ENCODE measurements at regions not wholly inside any gene's neighbourhood (a gene's known extent, or its start where the extent isn't known, plus 50 kb on each side); places are given as distances from the start of the nearest gene placed in this dataset.

- Histone ChIP-seq H4K20me1 (ENCODE audit: insufficient read depth) (no peaks in the 10 kb centered on the region), H3K27ac (no peak overlapping the region), H3K27me3 (ENCODE audit: insufficient read depth, low read depth) (peaks cover 97% of the 10 kb centered on the region), H3K36me3 (ENCODE audit: insufficient read depth) (no peaks in the 10 kb centered on the region), H3K4me3 (IDR thresholded peaks at IDR 0.05; ENCODE audit: insufficient read depth, low read depth, low read length) (no peak overlapping the region), H3K79me2 (ENCODE audit: insufficient read depth, low read depth) (no peaks in the 10 kb centered on the region), H2AFZ (ENCODE audit: low read depth) (no peak overlapping the region), H3K4me1 (ENCODE audit: low read depth, poor library complexity, severe bottlenecking) (no peaks in the 10 kb centered on the region), H3K4me2 (no peak overlapping the region), H3K9ac (no peak overlapping the region)
- no peak for TF ChIP-seq CTCF (conservative IDR thresholded peaks at IDR 0.05; ENCODE audit: low read depth, low read length)
Observed at GRCh38 chr20:62553838-62554161, 78.0 kb upstream of the GATA5 start.

GRCh38 chr20:62554214-62554897, 78.6 kb upstream of the GATA5 start:
- no peak for TF ChIP-seq CTCF (conservative IDR thresholded peaks at IDR 0.05; ENCODE audit: low read depth, low read length)
- peaks cover 97% of the 10 kb centered on the region for H3K27me3 ChIP-seq (ENCODE audit: insufficient read depth, low read depth)
- no peaks in the 10 kb centered on the region for H4K20me1 ChIP-seq (ENCODE audit: insufficient read depth)
- no peak overlapping the region for H2AFZ ChIP-seq (ENCODE audit: low read depth)
- H3K4me2 ChIP-seq = no peak overlapping the region
- H3K4me3 ChIP-seq (IDR thresholded peaks at IDR 0.05; ENCODE audit: insufficient read depth, low read depth, low read length) = no peak overlapping the region
- H3K27ac ChIP-seq = no peak overlapping the region
- no peak overlapping the region for H3K9ac ChIP-seq
- H3K36me3 ChIP-seq (ENCODE audit: insufficient read depth) = no peaks in the 10 kb centered on the region
- H3K4me1 ChIP-seq (ENCODE audit: low read depth, poor library complexity, severe bottlenecking) = no peaks in the 10 kb centered on the region
- H3K79me2 ChIP-seq (ENCODE audit: insufficient read depth, low read depth) = no peaks in the 10 kb centered on the region

GRCh38 chr20:62554898-62555641, 79.3 kb upstream of the GATA5 start:
- H4K20me1 ChIP-seq (ENCODE audit: insufficient read depth) = no peaks in the 10 kb centered on the region
- no peak overlapping the region for H3K4me2 ChIP-seq
- H3K36me3 ChIP-seq (ENCODE audit: insufficient read depth) = no peaks in the 10 kb centered on the region
- TF ChIP-seq CTCF (conservative IDR thresholded peaks at IDR 0.05; ENCODE audit: low read depth, low read length) = no peak
- no peak overlapping the region for H3K27ac ChIP-seq
- no peaks in the 10 kb centered on the region for H3K79me2 ChIP-seq (ENCODE audit: insufficient read depth, low read depth)
- H3K4me3 ChIP-seq (IDR thresholded peaks at IDR 0.05; ENCODE audit: insufficient read depth, low read depth, low read length) = no peak overlapping the region
- peaks cover 97% of the 10 kb centered on the region for H3K27me3 ChIP-seq (ENCODE audit: insufficient read depth, low read depth)
- no peak overlapping the region for H3K9ac ChIP-seq
- no peak overlapping the region for H2AFZ ChIP-seq (ENCODE audit: low read depth)
- H3K4me1 ChIP-seq (ENCODE audit: low read depth, poor library complexity, severe bottlenecking) = no peaks in the 10 kb centered on the region

GRCh38 chr20:62555642-62556420, 80.0 kb upstream of the GATA5 start:
- H2AFZ ChIP-seq (ENCODE audit: low read depth) = no peak overlapping the region
- H3K4me3 ChIP-seq (IDR thresholded peaks at IDR 0.05; ENCODE audit: insufficient read depth, low read depth, low read length) = no peak overlapping the region
- no peak overlapping the region for H3K27ac ChIP-seq
- no peak for TF ChIP-seq CTCF (conservative IDR thresholded peaks at IDR 0.05; ENCODE audit: low read depth, low read length)
- no peaks in the 10 kb centered on the region for H3K4me1 ChIP-seq (ENCODE audit: low read depth, poor library complexity, severe bottlenecking)
- no peaks in the 10 kb centered on the region for H3K36me3 ChIP-seq (ENCODE audit: insufficient read depth)
- H3K27me3 ChIP-seq (ENCODE audit: insufficient read depth, low read depth) = peaks cover 99% of the 10 kb centered on the region
- no peak overlapping the region for H3K9ac ChIP-seq
- H3K4me2 ChIP-seq = no peak overlapping the region
- no peaks in the 10 kb centered on the region for H3K79me2 ChIP-seq (ENCODE audit: insufficient read depth, low read depth)
- H4K20me1 ChIP-seq (ENCODE audit: insufficient read depth) = no peaks in the 10 kb centered on the region
